ENCODE measurements at regions not wholly inside any gene's neighbourhood (a gene's known extent, or its start where the extent isn't known, plus 50 kb on each side); places are given as distances from the start of the nearest gene placed in this dataset.
"Not testable (repeated sequence)": the region's sequence is repeated elsewhere in the genome, so short reads cannot be mapped to it uniquely, and the experiment has no call there.

- no peak for DNase-seq (ENCODE audit: low spot score)
Observed at GRCh38 chr6:14552891-14553290, 435.3 kb downstream of the CD83 start.

- no peak for DNase-seq (ENCODE audit: low spot score)
Observed at GRCh38 chr6:14553515-14553914, 435.9 kb downstream of the CD83 start.

- no peak for DNase-seq (ENCODE audit: low spot score)
Observed at GRCh38 chr6:14555804-14556203, 438.2 kb downstream of the CD83 start.

GRCh38 chr6:14559746-14560536 is 442.4 kb downstream of the CD83 start:
- DNase-seq (ENCODE audit: low spot score) = no peak

GRCh38 chr6:14561563-14561962 is 444.0 kb downstream of the CD83 start:
- not testable (repeated sequence) for DNase-seq (ENCODE audit: low spot score)

GRCh38 chr6:14567842-14568241 is 450.3 kb downstream of the CD83 start:
- no peak for DNase-seq (ENCODE audit: low spot score)

- no peak for DNase-seq (ENCODE audit: low spot score)
Observed at GRCh38 chr6:14569394-14569793, 451.8 kb downstream of the CD83 start.

- not testable (repeated sequence) for DNase-seq (ENCODE audit: low spot score)
Observed at GRCh38 chr6:14569874-14570273, 452.3 kb downstream of the CD83 start.

- no peak for DNase-seq (ENCODE audit: low spot score)
Observed at GRCh38 chr6:14571001-14571400, 453.4 kb downstream of the CD83 start.

- DNase-seq (ENCODE audit: low spot score) = no peak
Observed at GRCh38 chr6:14571746-14572145, 454.2 kb downstream of the CD83 start.

- DNase-seq (ENCODE audit: low spot score) = no peak
Observed at GRCh38 chr6:14573267-14573666, 455.7 kb downstream of the CD83 start.

GRCh38 chr6:14573703-14574290 is 456.2 kb downstream of the CD83 start:
- DNase-seq (ENCODE audit: low spot score) = no peak

- no peak for DNase-seq (ENCODE audit: low spot score)
Observed at GRCh38 chr6:14575961-14576360, 458.4 kb downstream of the CD83 start.

- no peak for DNase-seq (ENCODE audit: low spot score)
Observed at GRCh38 chr6:14578994-14579393, 461.4 kb downstream of the CD83 start.

- no peak for DNase-seq (ENCODE audit: low spot score)
Observed at GRCh38 chr6:14582749-14583148, 465.2 kb downstream of the CD83 start.

GRCh38 chr6:14583826-14584225 is 466.3 kb downstream of the CD83 start:
- DNase-seq (ENCODE audit: low spot score) = no peak

- DNase-seq (ENCODE audit: low spot score) = no peak
Observed at GRCh38 chr6:14584450-14584849, 466.9 kb downstream of the CD83 start.

GRCh38 chr6:14585689-14586088 is 468.1 kb downstream of the CD83 start:
- no peak for DNase-seq (ENCODE audit: low spot score)

GRCh38 chr6:14589175-14589574 is 471.6 kb downstream of the CD83 start:
- DNase-seq (ENCODE audit: low spot score) = no peak

GRCh38 chr6:14590586-14590985 is 473.0 kb downstream of the CD83 start:
- no peak for DNase-seq (ENCODE audit: low spot score)

- no peak for DNase-seq (ENCODE audit: low spot score)
Observed at GRCh38 chr6:14591998-14592397, 474.4 kb downstream of the CD83 start.

GRCh38 chr6:14593286-14593685 is 475.7 kb downstream of the CD83 start:
- no peak for DNase-seq (ENCODE audit: low spot score)

GRCh38 chr6:14595751-14596150 is 478.2 kb downstream of the CD83 start:
- no peak for DNase-seq (ENCODE audit: low spot score)

- DNase-seq (ENCODE audit: low spot score) = no peak
Observed at GRCh38 chr6:14596410-14596809, 478.8 kb downstream of the CD83 start.

Data from putamen (tissue), 1 donor.